ENCODE measurements at regions not wholly inside any gene's neighbourhood (a gene's known extent, or its start where the extent isn't known, plus 50 kb on each side); places are given as distances from the start of the nearest gene placed in this dataset.

- TF ChIP-seq CTCF (IDR thresholded peaks at IDR 0.05) (no peak), POLR2AphosphoS5 (IDR thresholded peaks at IDR 0.05; ENCODE audit: insufficient read depth in 1 of 2, low read depth in 1 of 2) (no peak)
Measured at GRCh38 chr11:95531116-95531515, 258.5 kb downstream of the FAM76B start.
